Central memory CD8-positive, alpha-beta T cell (primary cell): ENCODE measurements at regions not wholly inside any gene's neighbourhood (a gene's known extent, or its start where the extent isn't known, plus 50 kb on each side); places are given as distances from the start of the nearest gene placed in this dataset.
"Not testable (repeated sequence)": the region's sequence is repeated elsewhere in the genome, so short reads cannot be mapped to it uniquely, and the experiment has no call there.

Experiments used
- ATAC-seq: fragments of 150-1000 bp; cut with Tn5 transposase; replicated peaks from 2 replicates; pipeline ENCODE4 v1.10.0; 2022; ENCODE audit warnings: mild to moderate bottlenecking, moderate FRiP score, moderate number of reproducible peaks; ENCODE audit not compliant: poor library complexity, severe bottlenecking; ENCODE audit errors: extremely low read depth
- DNase-seq, 2 donors: peaks; one replicate each; pipeline ENCODE4 v3.0.0; 2021; ENCODE audit warnings: low spot score in 2 of 2
- H3K27ac Mint-ChIP-seq: one replicate; pipeline ENCODE4 v1.8.0; 2022; ENCODE audit warnings: low read depth, mild to moderate bottlenecking, moderate library complexity, mixed read lengths
- H3K27me3 Mint-ChIP-seq: one replicate; pipeline ENCODE4 v1.8.0; 2022; ENCODE audit warnings: mixed read lengths
- H3K36me3 Mint-ChIP-seq: one replicate; pipeline ENCODE4 v1.8.0; 2022; ENCODE audit warnings: mild to moderate bottlenecking, moderate library complexity, mixed read lengths; ENCODE audit not compliant: insufficient read depth
- H3K4me1 Mint-ChIP-seq: one replicate; pipeline ENCODE4 v1.8.0; 2022; ENCODE audit warnings: mixed read lengths
- H3K4me3 Mint-ChIP-seq: one replicate; pipeline ENCODE4 v1.8.0; 2022; ENCODE audit warnings: mild to moderate bottlenecking, moderate library complexity, mixed read lengths
- H3K9me3 Mint-ChIP-seq: one replicate; pipeline ENCODE4 v1.8.0; 2022; ENCODE audit warnings: mixed read lengths

DNA sequence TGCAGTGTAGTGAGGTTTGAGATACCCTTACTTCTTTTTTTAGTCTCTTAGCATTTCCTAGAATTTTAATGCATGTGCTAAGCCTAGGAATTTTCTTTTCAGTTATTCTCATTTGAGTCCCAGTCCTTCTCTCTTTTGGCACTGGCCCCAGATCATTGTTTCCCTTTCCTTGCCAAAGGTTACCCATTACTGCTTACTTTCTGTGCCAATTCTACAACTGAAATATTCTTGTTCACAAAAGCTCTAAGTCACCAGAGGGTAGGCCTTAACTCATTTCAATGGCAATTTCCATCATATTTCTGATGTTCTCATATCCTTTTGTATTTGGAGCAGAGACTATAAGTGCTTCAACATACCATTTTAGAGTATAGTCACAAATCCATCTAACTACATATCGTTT lies 199.6 kb upstream of the CBLB start:
- Mint-ChIP-seq H3K4me3 (peak overlapping the region; percentile 36), H3K9me3 (peaks cover 5% of the 10 kb centered on the region), H3K27ac (peak overlapping the region; percentile 86), H3K4me1 (peaks cover 19% of the 10 kb centered on the region), H3K36me3 (peaks cover 4% of the 10 kb centered on the region), H3K27me3 (no peaks in the 10 kb centered on the region)
- no peak for ATAC-seq
- DNase-seq: no peak

DNA sequence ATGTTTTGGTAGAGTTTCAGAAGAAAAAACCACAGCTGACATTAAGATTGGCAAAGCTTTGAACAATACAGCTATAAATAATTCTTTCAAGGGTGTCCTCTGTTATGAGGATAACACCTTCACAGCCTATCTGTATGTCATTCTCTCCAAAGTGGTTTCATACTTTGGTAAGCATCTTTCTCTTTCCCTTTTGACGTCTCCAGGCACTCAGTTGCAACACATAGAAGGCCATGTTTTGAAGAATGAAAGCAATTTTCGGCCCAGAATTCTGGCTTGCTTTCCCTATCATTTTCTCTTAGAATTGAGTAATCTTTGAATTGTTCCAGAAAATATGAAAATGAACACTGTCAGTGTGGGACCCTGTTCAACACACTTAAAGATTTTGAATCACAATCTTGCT lies 200.0 kb upstream of the CBLB start:
- H3K27ac Mint-ChIP-seq: peak overlapping the region; percentile 86
- no peaks in the 10 kb centered on the region for H3K27me3 Mint-ChIP-seq
- H3K4me1 Mint-ChIP-seq: peaks cover 19% of the 10 kb centered on the region
- peak; percentile 99 for ATAC-seq
- peaks cover 4% of the 10 kb centered on the region for H3K36me3 Mint-ChIP-seq
- H3K4me3 Mint-ChIP-seq: peak overlapping the region; percentile 36
- DNase-seq: peak in 1 of 2 donors; percentile 11
- H3K9me3 Mint-ChIP-seq: peaks cover 5% of the 10 kb centered on the region

DNA sequence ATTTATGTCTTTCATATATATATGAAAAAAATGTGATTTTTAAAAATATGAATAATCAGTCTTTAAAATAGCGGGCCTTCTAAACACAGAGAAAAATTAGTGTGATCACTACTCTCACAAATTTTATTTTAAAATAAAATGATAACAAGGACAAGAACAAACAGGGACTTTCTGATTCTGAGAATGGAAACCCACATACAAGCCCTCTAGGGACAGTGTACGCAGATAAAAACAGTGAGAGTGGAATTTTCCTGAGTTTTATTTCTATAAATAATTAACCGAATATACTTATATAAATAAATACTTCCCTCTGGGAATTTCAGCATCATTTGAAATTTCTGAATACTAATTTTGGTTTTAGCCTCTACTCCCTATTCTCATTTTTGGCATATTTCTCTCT lies 201.4 kb upstream of the CBLB start:
- peak overlapping the region; percentile 75 for H3K27ac Mint-ChIP-seq

DNA sequence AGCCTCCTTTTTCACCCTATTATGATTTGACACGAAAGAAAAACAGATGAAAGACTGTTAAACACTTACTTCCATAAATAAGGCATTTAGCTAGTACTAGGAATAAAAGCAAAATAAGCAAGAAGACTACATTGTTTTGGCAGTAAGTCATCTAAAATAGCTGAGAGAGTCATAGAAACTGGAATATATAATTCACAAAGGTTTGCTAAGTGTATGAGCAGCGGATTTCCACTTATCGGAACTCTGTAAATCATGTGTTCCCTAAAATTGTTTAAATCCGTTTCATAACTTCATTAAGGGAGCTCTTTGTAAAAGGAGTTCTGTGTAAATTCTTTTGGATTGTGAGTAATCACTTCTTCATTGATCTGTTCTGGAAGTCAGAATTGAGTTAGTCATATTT lies 202.5 kb upstream of the CBLB start:
- H3K4me3 Mint-ChIP-seq: no peak overlapping the region
- no peaks in the 10 kb centered on the region for H3K27me3 Mint-ChIP-seq
- no peak overlapping the region for H3K27ac Mint-ChIP-seq
- peaks cover 6% of the 10 kb centered on the region for H3K36me3 Mint-ChIP-seq
- no peak for DNase-seq
- ATAC-seq: no peak
- peaks cover 19% of the 10 kb centered on the region for H3K4me1 Mint-ChIP-seq
- H3K9me3 Mint-ChIP-seq: peaks cover 5% of the 10 kb centered on the region

More for the DNA sequence above, 201.4 kb upstream of the CBLB start:
- DNase-seq (no peak), ATAC-seq (no peak)
- Mint-ChIP-seq H3K36me3 (peaks cover 4% of the 10 kb centered on the region), H3K4me1 (peaks cover 19% of the 10 kb centered on the region), H3K9me3 (peaks cover 5% of the 10 kb centered on the region), H3K27me3 (no peaks in the 10 kb centered on the region), H3K4me3 (no peak overlapping the region)

DNA sequence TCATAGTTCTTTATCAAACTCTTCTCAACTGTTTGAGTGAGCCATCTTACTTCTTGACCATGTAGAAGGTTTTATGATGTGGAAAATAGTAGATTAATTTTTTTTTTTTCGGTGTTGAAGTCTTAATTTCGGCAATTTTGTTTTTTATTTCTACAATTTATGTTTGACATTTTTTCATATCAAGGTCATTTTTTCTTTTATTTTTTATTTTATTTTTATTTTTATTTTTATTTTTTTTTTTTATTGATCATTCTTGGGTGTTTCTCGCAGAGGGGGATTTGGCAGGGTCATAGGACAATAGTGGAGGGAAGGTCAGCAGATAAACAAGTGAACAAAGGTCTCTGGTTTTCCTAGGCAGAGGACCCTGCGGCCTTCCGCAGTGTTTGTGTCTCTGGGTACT lies 203.8 kb upstream of the CBLB start:
- not testable (repeated sequence) for H3K27me3 Mint-ChIP-seq, H3K36me3 Mint-ChIP-seq, ATAC-seq, H3K9me3 Mint-ChIP-seq, H3K27ac Mint-ChIP-seq, DNase-seq, H3K4me3 Mint-ChIP-seq
- peaks cover 17% of the 10 kb centered on the region for H3K4me1 Mint-ChIP-seq

DNA sequence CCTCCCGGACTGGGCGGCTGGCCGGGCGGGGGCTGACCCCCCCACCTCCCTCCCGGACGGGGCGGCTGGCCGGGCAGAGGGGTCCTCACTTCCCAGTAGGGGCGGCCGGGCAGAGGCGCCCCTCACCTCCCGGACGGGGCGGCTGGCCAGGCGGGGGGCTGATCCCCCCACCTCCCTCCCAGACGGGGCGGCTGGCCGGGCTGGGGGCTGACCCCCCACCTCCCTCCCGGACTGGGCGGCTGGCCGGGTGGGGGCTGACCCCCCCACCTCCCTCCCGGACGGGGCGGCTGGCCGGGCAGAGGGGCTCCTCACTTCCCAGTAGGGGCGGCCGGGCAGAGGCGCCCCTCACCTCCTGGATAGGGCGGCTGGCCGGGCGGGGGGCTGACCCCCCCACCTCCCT lies 205.0 kb upstream of the CBLB start:
- not testable (repeated sequence) for H3K27me3 Mint-ChIP-seq, ATAC-seq, DNase-seq, H3K4me1 Mint-ChIP-seq, H3K4me3 Mint-ChIP-seq, H3K9me3 Mint-ChIP-seq, H3K36me3 Mint-ChIP-seq, H3K27ac Mint-ChIP-seq

DNA sequence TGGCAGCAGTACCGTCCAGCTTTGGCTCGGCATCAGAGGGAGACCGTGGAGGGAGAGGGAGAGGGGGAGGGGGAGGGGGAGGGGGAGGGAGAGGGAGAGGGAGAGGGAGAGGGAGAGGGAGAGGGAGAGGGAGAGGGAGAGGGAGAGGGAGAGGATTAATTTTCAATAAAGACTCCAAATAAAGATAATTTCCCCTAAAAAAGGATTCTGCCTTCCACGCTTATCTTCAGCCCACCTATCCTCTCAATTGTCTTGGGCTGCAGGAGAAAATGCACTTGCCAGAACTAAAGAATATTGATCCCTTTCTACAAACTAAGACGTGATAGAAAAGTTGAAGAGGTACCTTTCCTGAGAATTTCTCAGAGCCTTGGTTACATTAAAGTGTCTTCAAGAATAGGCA lies 206.9 kb upstream of the CBLB start:
- H3K4me1 Mint-ChIP-seq, DNase-seq, H3K4me3 Mint-ChIP-seq, H3K9me3 Mint-ChIP-seq, ATAC-seq, H3K36me3 Mint-ChIP-seq, H3K27me3 Mint-ChIP-seq, H3K27ac Mint-ChIP-seq: not testable (repeated sequence)

DNA sequence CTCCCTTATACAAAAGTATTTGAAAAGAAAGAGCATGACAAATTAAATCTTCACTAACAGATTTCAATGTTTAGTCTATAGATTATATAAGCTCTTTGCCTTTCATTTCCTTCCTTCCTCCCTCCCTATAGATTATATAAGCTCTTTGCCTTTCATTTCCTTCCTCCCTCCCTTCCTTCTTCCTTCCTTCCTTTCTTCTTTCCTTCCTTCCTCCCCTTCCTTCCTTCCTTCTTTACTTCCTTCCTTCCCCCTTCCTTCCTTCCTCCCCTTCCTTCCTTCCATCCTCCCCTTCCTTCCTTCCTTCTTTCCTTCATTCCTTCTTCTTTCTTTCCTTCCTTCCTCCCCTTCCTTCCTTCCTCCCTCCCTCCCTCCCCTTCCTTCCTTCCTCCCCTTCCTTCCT lies 209.8 kb upstream of the CBLB start:
- ATAC-seq (no peak), DNase-seq (no peak)
- H3K4me3 Mint-ChIP-seq: no peak overlapping the region
- no peaks in the 10 kb centered on the region for H3K27me3 Mint-ChIP-seq
- peaks cover 6% of the 10 kb centered on the region for H3K9me3 Mint-ChIP-seq
- peak overlapping the region; percentile 71 for H3K27ac Mint-ChIP-seq
- peaks cover 2% of the 10 kb centered on the region for H3K36me3 Mint-ChIP-seq
- H3K4me1 Mint-ChIP-seq: peaks cover 2% of the 10 kb centered on the region

DNA sequence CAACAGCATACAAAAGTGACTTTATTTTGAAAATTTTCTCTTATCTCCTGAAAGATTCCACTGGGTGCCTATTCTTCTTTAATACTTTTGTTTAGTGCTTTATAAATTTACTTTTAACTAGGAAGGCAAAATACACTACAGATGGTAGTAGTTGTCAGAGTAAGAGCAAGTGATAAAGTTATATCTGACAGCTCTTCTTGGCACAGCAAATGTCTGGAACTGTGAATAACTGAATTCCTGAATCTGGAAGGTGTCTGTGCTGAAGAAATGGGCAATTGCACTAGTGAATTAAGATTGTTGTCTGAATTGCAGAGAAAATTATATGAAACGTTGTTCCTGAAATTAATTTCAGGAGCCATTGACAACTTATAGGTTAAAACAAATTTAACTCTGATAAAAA lies 213.8 kb upstream of the CBLB start:
- H3K27me3 Mint-ChIP-seq: no peaks in the 10 kb centered on the region
- H3K4me1 Mint-ChIP-seq: peaks cover 5% of the 10 kb centered on the region
- no peak for ATAC-seq
- H3K9me3 Mint-ChIP-seq: peaks cover 6% of the 10 kb centered on the region
- DNase-seq: no peak
- no peaks in the 10 kb centered on the region for H3K36me3 Mint-ChIP-seq
- no peak overlapping the region for H3K27ac Mint-ChIP-seq
- H3K4me3 Mint-ChIP-seq: no peak overlapping the region

DNA sequence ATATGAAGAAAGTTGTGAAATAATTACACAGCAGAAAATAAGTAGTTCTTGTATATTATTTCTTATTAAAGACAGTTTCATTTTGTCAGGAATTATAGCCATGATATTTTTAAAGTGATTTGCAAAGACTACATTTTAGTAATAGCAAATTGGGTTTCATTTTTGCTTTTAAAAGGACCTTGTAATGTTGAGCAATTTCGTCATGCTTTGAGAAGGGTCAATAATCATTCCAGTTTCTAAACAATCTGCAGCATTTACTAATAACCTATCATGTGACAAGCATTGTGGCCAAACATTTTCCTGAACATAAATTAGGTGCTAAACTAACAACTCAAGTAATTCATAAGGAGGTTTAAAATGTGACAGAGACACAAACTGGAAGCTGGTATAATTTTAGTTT lies 214.4 kb upstream of the CBLB start:
- H3K27ac Mint-ChIP-seq: no peak overlapping the region
- no peaks in the 10 kb centered on the region for H3K36me3 Mint-ChIP-seq
- DNase-seq: no peak
- H3K27me3 Mint-ChIP-seq: no peaks in the 10 kb centered on the region
- H3K9me3 Mint-ChIP-seq: peaks cover 6% of the 10 kb centered on the region
- H3K4me1 Mint-ChIP-seq: peaks cover 5% of the 10 kb centered on the region
- no peak for ATAC-seq
- no peak overlapping the region for H3K4me3 Mint-ChIP-seq

DNA sequence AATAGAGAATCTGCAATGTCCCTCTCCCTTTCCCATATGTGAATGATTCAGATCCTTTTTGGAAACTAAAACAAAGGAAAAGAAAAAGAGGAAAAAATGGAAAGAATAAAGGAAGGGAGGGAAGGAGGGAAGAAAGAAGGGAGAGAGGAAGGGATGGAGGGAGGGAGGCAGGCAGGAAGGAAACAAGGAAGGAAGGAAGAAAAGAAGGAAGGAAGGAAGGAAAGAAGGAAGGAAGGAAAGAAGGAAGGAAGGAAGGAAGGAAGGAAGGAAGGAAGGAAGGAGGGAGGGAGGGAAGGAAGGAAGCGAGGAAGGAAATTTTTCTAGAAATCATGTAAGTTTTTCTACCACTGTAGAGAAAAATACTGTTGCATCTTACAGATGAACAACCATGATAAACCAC lies 215.0 kb upstream of the CBLB start:
- ATAC-seq (no peak), DNase-seq (no peak)
- peaks cover under 1% of the 10 kb centered on the region for H3K36me3 Mint-ChIP-seq
- H3K27ac Mint-ChIP-seq: no peak overlapping the region
- H3K9me3 Mint-ChIP-seq: peaks cover 5% of the 10 kb centered on the region
- H3K4me3 Mint-ChIP-seq: no peak overlapping the region
- no peaks in the 10 kb centered on the region for H3K27me3 Mint-ChIP-seq
- peaks cover 5% of the 10 kb centered on the region for H3K4me1 Mint-ChIP-seq

DNA sequence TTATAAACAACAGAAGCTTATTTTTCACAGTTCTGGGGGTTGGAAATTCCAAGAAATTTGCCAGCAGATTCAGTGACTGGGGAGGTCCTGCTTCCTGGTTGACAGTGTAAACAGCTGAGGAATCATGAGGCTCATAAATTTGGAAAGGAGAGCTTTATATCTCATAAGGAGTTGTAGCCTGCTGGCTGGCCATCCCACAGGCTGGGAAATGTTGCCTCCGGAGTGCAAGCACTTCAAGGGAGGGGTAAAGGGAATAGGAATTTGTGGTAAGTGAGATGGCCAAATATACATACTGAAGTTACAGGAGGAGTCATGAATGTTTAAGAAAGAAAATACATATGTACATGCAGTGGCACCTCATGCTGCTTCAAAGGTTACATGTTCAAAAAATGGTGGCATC lies 217.2 kb upstream of the CBLB start:
- Mint-ChIP-seq H3K36me3 (peaks cover 1% of the 10 kb centered on the region), H3K27ac (no peak overlapping the region), H3K27me3 (no peaks in the 10 kb centered on the region), H3K9me3 (no peaks in the 10 kb centered on the region), H3K4me1 (peaks cover 5% of the 10 kb centered on the region), H3K4me3 (no peak overlapping the region)
- DNase-seq (no peak), ATAC-seq (no peak)

DNA sequence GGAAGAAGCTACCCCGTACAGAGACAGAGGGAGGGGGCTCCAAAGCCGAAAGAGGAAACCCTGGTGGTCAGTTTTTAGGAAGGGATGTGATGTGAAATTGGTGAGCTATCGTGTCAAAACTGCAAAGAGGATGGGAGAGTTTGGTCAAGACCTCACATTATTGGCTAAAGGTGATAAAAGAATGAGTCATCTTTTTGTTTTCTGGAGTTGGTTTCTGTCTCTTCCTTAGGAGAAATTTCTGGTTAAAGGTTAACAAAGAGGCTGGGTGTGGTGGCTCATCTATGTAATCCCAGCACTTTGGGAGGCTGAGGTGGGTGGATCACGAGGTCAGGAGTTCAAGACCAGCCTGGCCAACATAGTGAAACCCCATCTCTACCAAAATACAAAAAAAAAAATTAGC lies 217.8 kb upstream of the CBLB start:
- Mint-ChIP-seq H3K9me3 (no peaks in the 10 kb centered on the region), H3K27me3 (no peaks in the 10 kb centered on the region), H3K4me1 (peaks cover 5% of the 10 kb centered on the region), H3K4me3 (no peak overlapping the region), H3K27ac (no peak overlapping the region), H3K36me3 (peaks cover 1% of the 10 kb centered on the region)
- ATAC-seq: no peak
- no peak for DNase-seq

DNA sequence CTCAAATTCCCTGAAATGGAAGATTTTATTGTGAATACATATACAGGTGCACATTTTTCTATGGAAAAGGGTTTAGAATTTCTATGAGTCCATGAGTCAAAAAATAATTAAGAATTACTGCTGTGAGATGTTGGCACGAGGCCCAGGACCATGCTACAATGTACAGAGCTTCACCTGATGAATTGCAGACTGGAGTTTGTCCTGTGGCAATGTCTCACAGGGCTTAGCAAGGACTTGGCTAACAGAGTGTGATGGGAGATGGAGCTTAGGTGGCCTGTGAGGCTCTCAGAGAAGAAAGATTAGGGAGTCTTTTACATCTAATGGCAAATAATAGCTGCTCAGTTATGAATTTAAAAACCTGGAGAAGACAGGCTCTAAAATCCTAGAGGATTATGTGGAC lies 219.5 kb upstream of the CBLB start:
- ATAC-seq (no peak), DNase-seq (no peak)
- peaks cover 5% of the 10 kb centered on the region for H3K4me1 Mint-ChIP-seq
- H3K27me3 Mint-ChIP-seq: no peaks in the 10 kb centered on the region
- H3K4me3 Mint-ChIP-seq: no peak overlapping the region
- peaks cover 1% of the 10 kb centered on the region for H3K36me3 Mint-ChIP-seq
- H3K9me3 Mint-ChIP-seq: no peaks in the 10 kb centered on the region
- H3K27ac Mint-ChIP-seq: no peak overlapping the region
